ENCODE measurements at regions not wholly inside any gene's neighbourhood (a gene's known extent, or its start where the extent isn't known, plus 50 kb on each side); places are given as distances from the start of the nearest gene placed in this dataset.

GRCh38 chr2:75936311-75936710 lies 225.6 kb upstream of the GCFC2 start (continued):
- TF ChIP-seq JUND (IDR thresholded peaks at IDR 0.05) = no peak

- WGBS (ENCODE audit: low lambda C conversion rate) = 36% methylated on average over 2 of the region's 2 CpGs
- H3K9me3 ChIP-seq = no peaks in the 10 kb centered on the region
- no peaks in the 10 kb centered on the region for H3F3A ChIP-seq (replicated peaks; ENCODE audit: insufficient read depth)
- CTCF ChIA-PET = interaction anchor here (1.5 kb wide), 1 partner anchor 17 kb away, joined by 3 read pairs; no protein-coding TSS in a partner anchor
- H3K36me3 ChIP-seq (replicated peaks in 1 of 2; ENCODE audit: control insufficient read depth in 1 of 2, insufficient read depth in 2 of 2, low read length in 1 of 2) = no peaks in the 10 kb centered on the region
- H4K20me1 ChIP-seq (ENCODE audit: insufficient read depth) = no peaks in the 10 kb centered on the region
- H3K4me2 ChIP-seq = no peak overlapping the region
- no peak for TF ChIP-seq SMC3 (IDR thresholded peaks at IDR 0.05; ENCODE audit: low read depth, low read length)
- TF ChIP-seq FOXJ3 (CRISPR knock-in tag; IDR thresholded peaks at IDR 0.05) = no peak
- TF ChIP-seq RCOR1 (IDR thresholded peaks at IDR 0.05; ENCODE audit: low read length) = no peak
- TF ChIP-seq RFX5 (IDR thresholded peaks at IDR 0.05; ENCODE audit: low read length) = no peak
- TF ChIP-seq, protein P1, sequence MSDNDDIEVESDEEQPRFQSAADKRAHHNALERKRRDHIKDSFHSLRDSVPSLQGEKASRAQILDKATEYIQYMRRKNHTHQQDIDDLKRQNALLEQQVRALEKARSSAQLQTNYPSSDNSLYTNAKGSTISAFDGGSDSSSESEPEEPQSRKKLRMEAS (IDR thresholded peaks at IDR 0.05; ENCODE audit: low read depth) = no peak
- no peak for TF ChIP-seq ELF1 (IDR thresholded peaks at IDR 0.05)
- no peak for TF ChIP-seq USF1 (IDR thresholded peaks at IDR 0.05; ENCODE audit: borderline replicate concordance, low read depth)
- no peak for TF ChIP-seq CHD2 (IDR thresholded peaks at IDR 0.05; ENCODE audit: low read length, partially characterized antibody)
- no peak for TF ChIP-seq TAF1 (IDR thresholded peaks at IDR 0.05; ENCODE audit: borderline replicate concordance, low read depth, low read length)
- TF ChIP-seq EP300 (IDR thresholded peaks at IDR 0.05; ENCODE audit: borderline replicate concordance in 1 of 2, low read depth in 1 of 2, low read length in 1 of 2) = no peak
- no peak for TF ChIP-seq TEAD4 (IDR thresholded peaks at IDR 0.05; ENCODE audit: borderline replicate concordance, insufficient read depth)
- TF ChIP-seq JUND (IDR thresholded peaks at IDR 0.05) = no peak
- no peak for TF ChIP-seq RXRA (IDR thresholded peaks at IDR 0.05; ENCODE audit: borderline replicate concordance, low read depth)
- TF ChIP-seq MXI1 (IDR thresholded peaks at IDR 0.05; ENCODE audit: low read depth, low read length) = no peak
- no peak for TF ChIP-seq EZH2phosphoT487 (IDR thresholded peaks at IDR 0.05; ENCODE audit: borderline replicate concordance, low read depth)
- TF ChIP-seq GATA2 (CRISPR knock-in tag; IDR thresholded peaks at IDR 0.05) = no peak
- no peaks in the 10 kb centered on the region for H3K9me2 ChIP-seq
- H3K4me1 ChIP-seq (ENCODE audit: control insufficient read depth in 1 of 2, insufficient read depth in 2 of 2, low read depth in 1 of 2, low read length in 1 of 2) = no peaks in the 10 kb centered on the region
- H3K4me3 ChIP-seq (ENCODE audit: low read depth in 2 of 2, low read length in 1 of 2) = no peak overlapping the region
- no peaks in the 10 kb centered on the region for H3K27me3 ChIP-seq (ENCODE audit: insufficient read depth)
- DNase-seq = no peak
- H3K9ac ChIP-seq = no peak overlapping the region
- POLR2A ChIA-PET = no interaction called here
- H2AFZ ChIP-seq (ENCODE audit: low read depth) = no peak overlapping the region
- no peaks in the 10 kb centered on the region for H3K79me2 ChIP-seq (ENCODE audit: insufficient read depth)
- no peak overlapping the region for H3K27ac ChIP-seq (ENCODE audit: low read depth in 2 of 2, low read length in 1 of 2)
Observed at GRCh38 chr2:75932996-75933395, 222.3 kb upstream of the GCFC2 start.

GRCh38 chr2:75928093-75928492 lies 217.4 kb upstream of the GCFC2 start:
- CTCF ChIA-PET = no interaction called here
- H3K4me3 ChIP-seq (ENCODE audit: low read depth in 2 of 2, low read length in 1 of 2) = no peak overlapping the region
- H2AFZ ChIP-seq (ENCODE audit: low read depth) = no peak overlapping the region
- no peaks in the 10 kb centered on the region for H3K79me2 ChIP-seq (ENCODE audit: insufficient read depth)
- WGBS (ENCODE audit: low lambda C conversion rate) = 65% methylated on average over 2 of the region's 2 CpGs
- H3K36me3 ChIP-seq (replicated peaks in 1 of 2; ENCODE audit: control insufficient read depth in 1 of 2, insufficient read depth in 2 of 2, low read length in 1 of 2) = no peaks in the 10 kb centered on the region
- TF ChIP-seq, protein P2, sequence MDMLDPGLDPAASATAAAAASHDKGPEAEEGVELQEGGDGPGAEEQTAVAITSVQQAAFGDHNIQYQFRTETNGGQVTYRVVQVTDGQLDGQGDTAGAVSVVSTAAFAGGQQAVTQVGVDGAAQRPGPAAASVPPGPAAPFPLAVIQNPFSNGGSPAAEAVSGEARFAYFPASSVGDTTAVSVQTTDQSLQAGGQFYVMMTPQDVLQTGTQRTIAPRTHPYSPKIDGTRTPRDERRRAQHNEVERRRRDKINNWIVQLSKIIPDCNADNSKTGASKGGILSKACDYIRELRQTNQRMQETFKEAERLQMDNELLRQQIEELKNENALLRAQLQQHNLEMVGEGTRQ (IDR thresholded peaks at IDR 0.05; ENCODE audit: borderline replicate concordance, low read depth, low read length) = no peak
- H3K4me1 ChIP-seq (ENCODE audit: control insufficient read depth in 1 of 2, insufficient read depth in 2 of 2, low read depth in 1 of 2, low read length in 1 of 2) = no peaks in the 10 kb centered on the region
- POLR2A ChIA-PET = no interaction called here
- no peaks in the 10 kb centered on the region for H3K9me3 ChIP-seq
- no peak overlapping the region for H3K9ac ChIP-seq
- H3K27me3 ChIP-seq (ENCODE audit: insufficient read depth) = no peaks in the 10 kb centered on the region
- no peaks in the 10 kb centered on the region for H3F3A ChIP-seq (replicated peaks; ENCODE audit: insufficient read depth)
- no peak for DNase-seq
- H4K20me1 ChIP-seq (ENCODE audit: insufficient read depth) = no peaks in the 10 kb centered on the region
- no peak overlapping the region for H3K4me2 ChIP-seq
- H3K27ac ChIP-seq (ENCODE audit: low read depth in 2 of 2, low read length in 1 of 2) = no peak overlapping the region
- no peaks in the 10 kb centered on the region for H3K9me2 ChIP-seq
